Testis (tissue), 2 donors: ENCODE measurements at regions not wholly inside any gene's neighbourhood (a gene's known extent, or its start where the extent isn't known, plus 50 kb on each side); places are given as distances from the start of the nearest gene placed in this dataset.

Source experiments
- CTCF ChIP-seq, 3 experiments: fragments of 450-650 bp in 2 of 3; fragments of 200-600 bp in 1 of 3; sonication (generic) in 1 of 3; IDR thresholded peaks; one replicate each; pipeline ENCODE4 v1.5.1; 2016 to 2019; ENCODE audit warnings: antibody characterized with exemption in 3 of 3, mild to moderate bottlenecking in 2 of 3, moderate library complexity in 1 of 3
- POLR2A ChIP-seq: fragments of 450-650 bp; IDR thresholded peaks from one replicate; pipeline ENCODE4 v1.6.1; 2017; ENCODE audit warnings: antibody characterized with exemption, mild to moderate bottlenecking, moderate library complexity

DNA sequence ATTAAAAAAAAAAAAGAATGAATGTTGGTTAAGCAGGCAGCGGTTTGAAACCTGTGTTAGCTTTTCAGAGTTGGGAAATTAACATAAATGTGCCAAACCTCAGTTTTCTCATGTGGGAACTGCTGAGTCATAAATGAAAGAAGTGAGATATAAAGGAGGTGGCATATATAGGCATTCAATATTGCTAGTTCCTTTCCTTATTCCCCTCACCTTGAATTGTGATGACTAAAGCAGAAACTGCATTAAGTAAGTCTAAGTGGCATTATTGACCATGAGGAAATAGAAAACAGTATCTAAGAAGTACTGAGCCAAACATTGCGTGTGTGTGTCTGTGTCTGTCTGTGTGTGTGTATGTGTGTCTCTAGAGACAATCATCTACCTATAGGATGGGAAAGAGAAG lies 691.2 kb downstream of the TLR4 start:
- TF ChIP-seq CTCF (IDR thresholded peaks at IDR 0.05): no peak
- no peak for TF ChIP-seq POLR2A
